MM.1S (cell line): ENCODE measurements at regions not wholly inside any gene's neighbourhood (a gene's known extent, or its start where the extent isn't known, plus 50 kb on each side); places are given as distances from the start of the nearest gene placed in this dataset.

Experiments
- DNase-seq: peaks from one replicate; pipeline ENCODE4 v3.0.0-alpha.2; 2015
- H2AFZ ChIP-seq: fragments of 300-600 bp; sonication (generic); 2 replicates; pipeline ENCODE4 v1.6.0; 2016; ENCODE audit warnings: antibody characterized with exemption, low read length
- H3F3A ChIP-seq: fragments of 300-600 bp; sonication (generic); 2 replicates; pipeline ENCODE4 v1.6.1; 2016; ENCODE audit warnings: mild to moderate bottlenecking, antibody characterized with exemption, low read length, moderate library complexity, mixed read lengths; ENCODE audit not compliant: insufficient read depth
- H3K27ac ChIP-seq: fragments of 300-600 bp; sonication (generic); 2 replicates; pipeline ENCODE4 v1.5.1; 2016; ENCODE audit warnings: mild to moderate bottlenecking, low read length
- H3K27me3 ChIP-seq: fragments of 300-600 bp; sonication (generic); replicated peaks from 2 replicates; pipeline ENCODE4 v1.6.0; 2016; ENCODE audit warnings: low read length; ENCODE audit not compliant: insufficient read depth
- H3K36me3 ChIP-seq: fragments of 300-600 bp; sonication (generic); replicated peaks from 2 replicates; pipeline ENCODE4 v1.6.1; 2016; ENCODE audit warnings: mild to moderate bottlenecking, low read length, mixed read lengths; ENCODE audit not compliant: insufficient read depth
- H3K4me1 ChIP-seq: fragments of 300-600 bp; sonication (generic); 2 replicates; pipeline ENCODE4 v1.6.1; 2016; ENCODE audit warnings: low read length, mixed read lengths
- H3K4me2 ChIP-seq: fragments of 300-600 bp; sonication (generic); 2 replicates; pipeline ENCODE4 v1.6.0; 2016; ENCODE audit warnings: low read depth, low read length
- H3K4me3 ChIP-seq: fragments of 300-600 bp; sonication (generic); 2 replicates; pipeline ENCODE4 v1.5.1; 2016; ENCODE audit warnings: low read length, mixed read lengths
- H3K79me2 ChIP-seq: fragments of 300-600 bp; sonication (generic); 2 replicates; pipeline ENCODE4 v1.6.1; 2016; ENCODE audit warnings: mixed run types, low read length, mixed read lengths
- H3K9ac ChIP-seq: fragments of 300-600 bp; sonication (generic); 2 replicates; pipeline ENCODE4 v1.6.1; 2016; ENCODE audit warnings: low read length, mixed read lengths
- H3K9me2 ChIP-seq: fragments of 300-600 bp; sonication (generic); replicated peaks from 2 replicates; pipeline ENCODE4 v1.6.1; 2016; ENCODE audit warnings: mild to moderate bottlenecking, low read length, mixed read lengths; ENCODE audit not compliant: insufficient read depth
- H3K9me3 ChIP-seq: fragments of 300-600 bp; sonication (generic); replicated peaks from 2 replicates; pipeline ENCODE4 v1.6.1; 2016; ENCODE audit warnings: mild to moderate bottlenecking, low read length, mixed read lengths; ENCODE audit not compliant: insufficient read depth
- H4K20me1 ChIP-seq: fragments of 300-600 bp; sonication (generic); 2 replicates; pipeline ENCODE4 v1.6.1; 2016; ENCODE audit warnings: mild to moderate bottlenecking, low read length, moderate library complexity, mixed read lengths; ENCODE audit not compliant: insufficient read depth
- CTCF ChIP-seq: fragments of 300-600 bp; sonication (generic); IDR thresholded peaks from 2 replicates; pipeline ENCODE4 v1.5.1; 2016; ENCODE audit warnings: antibody characterized with exemption, low read length, mixed read lengths
- EZH2 ChIP-seq: fragments of 300-600 bp; sonication (generic); optimal IDR thresholded peaks from 2 replicates; pipeline ENCODE3; 2017; ENCODE audit warnings: low read depth, mild to moderate bottlenecking, antibody characterized with exemption, low read length, mixed read lengths
- EZH2phosphoT487 ChIP-seq: fragments of 300-600 bp; sonication (generic); IDR thresholded peaks from 2 replicates; pipeline ENCODE4 v1.6.1; 2018; ENCODE audit warnings: antibody characterized with exemption, low read length

GRCh38 chr15:72935521-72935920 is 116.7 kb upstream of the NEO1 start:
- Histone ChIP-seq H3K79me2 (no peaks in the 10 kb centered on the region), H3F3A (no peaks in the 10 kb centered on the region), H3K27me3 (no peaks in the 10 kb centered on the region), H3K9me2 (no peaks in the 10 kb centered on the region), H2AFZ (no peak overlapping the region), H3K9ac (no peak overlapping the region), H3K9me3 (no peaks in the 10 kb centered on the region), H3K4me2 (no peak overlapping the region), H4K20me1 (no peaks in the 10 kb centered on the region), H3K36me3 (no peaks in the 10 kb centered on the region), H3K4me3 (no peak overlapping the region), H3K4me1 (0 out of 2 replicates have a peak, but pooled peaks cover 5% of the 10 kb centered on the region), H3K27ac (no peak overlapping the region)
- DNase-seq = no peak
- TF ChIP-seq CTCF (no peak), EZH2 (no peak), EZH2phosphoT487 (no peak)

DNA sequence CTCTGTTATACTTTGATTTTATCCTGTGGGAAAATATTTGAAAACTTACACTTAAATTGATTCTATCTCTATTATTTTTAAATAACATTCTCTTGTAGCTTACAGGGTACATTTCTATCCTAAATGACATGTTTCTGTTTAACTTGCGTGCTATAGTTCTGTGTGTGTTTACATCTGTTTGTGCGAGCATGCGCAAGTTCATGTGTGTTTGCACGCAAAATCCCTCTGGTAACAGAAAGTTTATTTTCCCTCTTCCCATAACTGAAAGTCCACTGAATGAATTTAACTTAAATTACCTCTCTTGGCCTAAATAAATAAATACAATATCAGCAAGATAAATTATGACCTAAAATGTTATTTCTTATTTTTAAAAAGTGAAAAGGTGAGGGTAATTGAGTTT is 117.3 kb upstream of the NEO1 start:
- H3K27me3 ChIP-seq = no peaks in the 10 kb centered on the region
- H3K79me2 ChIP-seq = no peaks in the 10 kb centered on the region

DNA sequence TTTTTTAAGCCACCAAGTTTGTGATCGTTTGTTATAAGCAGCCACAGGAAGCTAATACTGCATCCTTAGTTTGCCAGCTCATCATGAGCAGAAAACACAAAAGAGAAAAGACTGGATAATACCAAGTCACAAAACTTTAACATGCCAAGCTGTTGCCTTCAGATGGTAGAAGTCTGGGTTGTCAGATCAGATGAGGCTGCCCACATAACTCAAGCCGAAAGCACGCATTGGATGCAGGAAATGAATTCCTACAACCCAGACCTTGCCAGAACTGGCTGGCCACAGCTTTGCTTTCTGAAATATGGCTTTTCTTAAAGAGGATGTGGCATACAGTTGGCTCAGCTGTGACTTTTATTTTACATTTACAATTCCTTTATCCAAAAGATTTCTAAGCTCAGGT is 118.3 kb upstream of the NEO1 start:
- Histone ChIP-seq H3F3A (no peaks in the 10 kb centered on the region), H3K79me2 (no peaks in the 10 kb centered on the region), H3K27ac (no peak overlapping the region), H3K4me2 (no peak overlapping the region), H3K36me3 (no peaks in the 10 kb centered on the region), H3K4me1 (0 out of 2 replicates have a peak, but pooled peaks cover 5% of the 10 kb centered on the region), H3K9ac (no peak overlapping the region), H3K4me3 (no peak overlapping the region), H4K20me1 (no peaks in the 10 kb centered on the region), H3K27me3 (no peaks in the 10 kb centered on the region), H2AFZ (no peak overlapping the region), H3K9me2 (no peaks in the 10 kb centered on the region), H3K9me3 (no peaks in the 10 kb centered on the region)
- no peak for DNase-seq
- TF ChIP-seq CTCF = no peak
- no peak for TF ChIP-seq EZH2phosphoT487
- TF ChIP-seq EZH2 = no peak

More for the DNA sequence above, 117.3 kb upstream of the NEO1 start:
- H3K4me2 ChIP-seq = no peak overlapping the region
- TF ChIP-seq CTCF = no peak
- TF ChIP-seq EZH2 = no peak
- no peak for TF ChIP-seq EZH2phosphoT487
- H3K27ac ChIP-seq = no peak overlapping the region
- no peak overlapping the region for H3K4me3 ChIP-seq
- DNase-seq = no peak
- 0 out of 2 replicates have a peak, but pooled peaks cover 5% of the 10 kb centered on the region for H3K4me1 ChIP-seq
- H3K9ac ChIP-seq = no peak overlapping the region
- no peak overlapping the region for H2AFZ ChIP-seq
- H3K9me3 ChIP-seq = no peaks in the 10 kb centered on the region
- no peaks in the 10 kb centered on the region for H4K20me1 ChIP-seq
- H3K36me3 ChIP-seq = no peaks in the 10 kb centered on the region
- no peaks in the 10 kb centered on the region for H3F3A ChIP-seq
- H3K9me2 ChIP-seq = no peaks in the 10 kb centered on the region
